Kidney epithelial cell (primary cell): ENCODE measurements at regions not wholly inside any gene's neighbourhood (a gene's known extent, or its start where the extent isn't known, plus 50 kb on each side); places are given as distances from the start of the nearest gene placed in this dataset.

Experiments used
- DNase-seq: peaks from one replicate; pipeline ENCODE4 v3.0.0-alpha.2; 2010; ENCODE audit warnings: low read depth
- H3K27me3 ChIP-seq: 2 replicates; pipeline ENCODE4 v1.6.0; 2011; ENCODE audit warnings: low read length; ENCODE audit not compliant: control insufficient read depth, insufficient read depth
- H3K36me3 ChIP-seq: 2 replicates; pipeline ENCODE4 v1.5.1; 2011; ENCODE audit warnings: low read length; ENCODE audit not compliant: control insufficient read depth, insufficient read depth
- H3K4me3 ChIP-seq: 2 replicates; pipeline ENCODE4 v1.5.1; 2011; ENCODE audit warnings: low read depth, mild to moderate bottlenecking, control low read depth, low read length
- CTCF ChIP-seq: IDR thresholded peaks from 2 replicates; pipeline ENCODE4 v1.5.1; 2011; ENCODE audit warnings: mild to moderate bottlenecking, moderate library complexity, low read length, control low read depth, inconsistent platforms; ENCODE audit not compliant: insufficient read depth, poor library complexity, severe bottlenecking

DNA sequence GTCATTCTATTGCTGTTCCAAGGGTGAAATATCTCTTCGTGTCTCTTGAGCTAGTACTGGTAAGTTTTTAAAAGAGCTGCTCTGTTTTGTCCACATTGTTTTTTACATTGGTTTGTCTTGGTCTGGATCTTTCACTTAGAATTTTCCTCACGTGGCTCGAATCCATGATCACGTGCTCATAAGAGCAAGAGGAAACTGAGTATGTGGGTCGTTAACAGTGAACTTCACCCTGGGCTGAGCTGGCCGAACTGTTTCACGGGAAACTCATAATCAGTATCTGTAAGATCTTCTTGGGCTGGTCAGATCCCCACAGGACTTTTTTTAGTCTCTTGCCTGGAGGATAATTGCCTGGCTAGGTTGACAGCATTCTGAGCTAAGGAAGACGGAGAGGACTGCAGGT is 77.8 kb upstream of the HELT start:
- H3K4me3 ChIP-seq, result no peak overlapping the region

GRCh38 chr4:184941671-184942418 is 76.4 kb upstream of the HELT start:
- Histone ChIP-seq H3K27me3 (peaks cover 2% of the 10 kb centered on the region), H3K4me3 (no peak overlapping the region), H3K36me3 (no peaks in the 10 kb centered on the region)
- DNase-seq, result no peak
- TF ChIP-seq CTCF, result no peak

More for the DNA sequence above, 77.8 kb upstream of the HELT start:
- Histone ChIP-seq H3K36me3 (no peaks in the 10 kb centered on the region), H3K27me3 (peaks cover 2% of the 10 kb centered on the region)
- DNase-seq, result no peak
- TF ChIP-seq CTCF, result no peak

GRCh38 chr4:184942444-184943425 is 75.6 kb upstream of the HELT start:
- Histone ChIP-seq H3K27me3 (peaks cover 2% of the 10 kb centered on the region), H3K36me3 (no peaks in the 10 kb centered on the region), H3K4me3 (no peak overlapping the region)
- TF ChIP-seq CTCF, result no peak
- DNase-seq, result no peak

GRCh38 chr4:184949020-184949419 is 69.3 kb upstream of the HELT start:
- Histone ChIP-seq H3K36me3 (no peaks in the 10 kb centered on the region), H3K4me3 (no peak overlapping the region), H3K27me3 (no peaks in the 10 kb centered on the region)
- TF ChIP-seq CTCF, result no peak
- no peak for DNase-seq

DNA sequence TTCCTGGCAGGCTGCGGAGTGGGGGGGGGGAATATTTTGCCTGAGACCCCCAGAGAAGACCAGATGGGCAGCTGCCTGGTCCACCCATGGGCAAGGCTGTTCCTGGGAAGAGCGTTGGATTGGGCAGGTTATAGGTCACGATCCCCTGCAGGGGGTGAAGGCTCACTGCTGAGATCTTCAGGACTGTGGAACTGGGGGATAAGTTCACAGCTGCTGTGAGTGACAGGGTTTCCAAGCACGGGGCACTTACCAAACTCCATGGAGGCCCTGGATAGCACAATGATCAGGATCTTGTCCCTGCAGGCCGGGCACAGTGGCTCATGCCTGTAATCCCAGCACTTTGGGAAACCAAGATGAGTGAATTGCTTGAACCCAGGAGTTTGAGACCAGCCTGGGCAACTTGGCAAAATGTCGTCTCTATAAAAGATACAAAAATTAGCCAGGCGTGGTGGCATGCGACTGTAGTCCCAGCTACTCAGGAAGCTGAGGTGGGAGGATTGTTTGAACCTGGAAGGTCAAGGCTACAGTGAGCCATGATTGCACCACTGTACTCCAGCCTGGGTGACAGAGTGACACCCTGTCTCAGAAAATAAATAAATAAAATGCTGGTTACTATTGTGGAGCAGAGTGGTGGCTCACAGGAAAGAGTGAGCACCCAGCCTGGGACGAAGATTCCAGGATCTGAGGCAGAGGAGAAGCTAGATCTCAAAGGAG is 68.0 kb upstream of the HELT start:
- no peak overlapping the region for H3K4me3 ChIP-seq
- no peak for TF ChIP-seq CTCF
- H3K27me3 ChIP-seq, result no peaks in the 10 kb centered on the region
- no peaks in the 10 kb centered on the region for H3K36me3 ChIP-seq
- DNase-seq, result no peak
